ENCODE measurements at regions not wholly inside any gene's neighbourhood (a gene's known extent, or its start where the extent isn't known, plus 50 kb on each side); places are given as distances from the start of the nearest gene placed in this dataset.

DNA sequence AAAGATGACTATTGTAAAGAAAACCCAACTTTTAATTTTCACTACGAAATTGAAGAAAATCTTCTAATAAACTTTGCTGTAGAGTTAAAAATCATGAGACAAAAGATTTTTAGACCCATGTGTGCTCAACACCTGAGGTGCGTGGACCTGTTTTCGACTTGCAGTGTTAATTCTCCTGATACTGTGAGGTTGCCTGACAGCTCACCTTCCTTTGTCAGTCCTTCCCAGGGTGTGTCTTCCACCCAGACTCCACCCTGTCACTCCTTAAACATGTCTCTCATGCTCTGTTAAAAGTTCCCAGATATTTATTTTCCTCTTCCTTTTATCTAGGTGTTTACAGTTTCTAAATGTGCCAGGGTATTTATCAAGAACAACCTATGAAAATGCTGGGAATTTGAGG is 151.3 kb upstream of the NT5E start:
- TF ChIP-seq, protein P1, sequence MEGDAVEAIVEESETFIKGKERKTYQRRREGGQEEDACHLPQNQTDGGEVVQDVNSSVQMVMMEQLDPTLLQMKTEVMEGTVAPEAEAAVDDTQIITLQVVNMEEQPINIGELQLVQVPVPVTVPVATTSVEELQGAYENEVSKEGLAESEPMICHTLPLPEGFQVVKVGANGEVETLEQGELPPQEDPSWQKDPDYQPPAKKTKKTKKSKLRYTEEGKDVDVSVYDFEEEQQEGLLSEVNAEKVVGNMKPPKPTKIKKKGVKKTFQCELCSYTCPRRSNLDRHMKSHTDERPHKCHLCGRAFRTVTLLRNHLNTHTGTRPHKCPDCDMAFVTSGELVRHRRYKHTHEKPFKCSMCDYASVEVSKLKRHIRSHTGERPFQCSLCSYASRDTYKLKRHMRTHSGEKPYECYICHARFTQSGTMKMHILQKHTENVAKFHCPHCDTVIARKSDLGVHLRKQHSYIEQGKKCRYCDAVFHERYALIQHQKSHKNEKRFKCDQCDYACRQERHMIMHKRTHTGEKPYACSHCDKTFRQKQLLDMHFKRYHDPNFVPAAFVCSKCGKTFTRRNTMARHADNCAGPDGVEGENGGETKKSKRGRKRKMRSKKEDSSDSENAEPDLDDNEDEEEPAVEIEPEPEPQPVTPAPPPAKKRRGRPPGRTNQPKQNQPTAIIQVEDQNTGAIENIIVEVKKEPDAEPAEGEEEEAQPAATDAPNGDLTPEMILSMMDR (IDR thresholded peaks at IDR 0.05; ENCODE audit: low read depth, low read length): no peak
- TF ChIP-seq, protein P2, sequence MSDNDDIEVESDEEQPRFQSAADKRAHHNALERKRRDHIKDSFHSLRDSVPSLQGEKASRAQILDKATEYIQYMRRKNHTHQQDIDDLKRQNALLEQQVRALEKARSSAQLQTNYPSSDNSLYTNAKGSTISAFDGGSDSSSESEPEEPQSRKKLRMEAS (IDR thresholded peaks at IDR 0.05; ENCODE audit: low read depth, low read length): no peak
